ENCODE measurements at regions not wholly inside any gene's neighbourhood (a gene's known extent, or its start where the extent isn't known, plus 50 kb on each side); places are given as distances from the start of the nearest gene placed in this dataset.

- FAIRE-seq = no peak
Measured at GRCh38 chr20:39602649-39603048, 640.5 kb downstream of the DHX35 start.

GRCh38 chr20:39600871-39601270 lies 638.7 kb downstream of the DHX35 start:
- no peak for FAIRE-seq

- no peak for FAIRE-seq
Measured at GRCh38 chr20:39600156-39600555, 638.0 kb downstream of the DHX35 start.

GRCh38 chr20:39596554-39596953 lies 634.4 kb downstream of the DHX35 start:
- no peak for FAIRE-seq

- no peak for FAIRE-seq
Measured at GRCh38 chr20:39592371-39592770, 630.2 kb downstream of the DHX35 start.

GRCh38 chr20:39588148-39588757 lies 626.1 kb downstream of the DHX35 start:
- FAIRE-seq = no peak

GRCh38 chr20:39581034-39581433 lies 618.9 kb downstream of the DHX35 start:
- FAIRE-seq = no peak

- FAIRE-seq = no peak
Measured at GRCh38 chr20:39576771-39577170, 614.6 kb downstream of the DHX35 start.

GRCh38 chr20:39574061-39574460 lies 611.9 kb downstream of the DHX35 start:
- no peak for FAIRE-seq

GRCh38 chr20:39571171-39571570 lies 609.0 kb downstream of the DHX35 start:
- FAIRE-seq = no peak

GRCh38 chr20:39568109-39568508 lies 606.0 kb downstream of the DHX35 start:
- no peak for FAIRE-seq

- FAIRE-seq = no peak
Measured at GRCh38 chr20:39563349-39563748, 601.2 kb downstream of the DHX35 start.

- no peak for FAIRE-seq
Measured at GRCh38 chr20:39554341-39554740, 592.2 kb downstream of the DHX35 start.

- FAIRE-seq = no peak
Measured at GRCh38 chr20:39553120-39553519, 591.0 kb downstream of the DHX35 start.

GRCh38 chr20:39549733-39550132 lies 587.6 kb downstream of the DHX35 start:
- no peak for FAIRE-seq

GRCh38 chr20:39547546-39548408 lies 585.6 kb downstream of the DHX35 start:
- FAIRE-seq = no peak

GRCh38 chr20:39541136-39541803 lies 579.1 kb downstream of the DHX35 start:
- FAIRE-seq = no peak

GRCh38 chr20:39538317-39538716 lies 576.2 kb downstream of the DHX35 start:
- FAIRE-seq = no peak

- FAIRE-seq = no peak
Measured at GRCh38 chr20:39535301-39535700, 573.2 kb downstream of the DHX35 start.

GRCh38 chr20:39534846-39535245 lies 572.7 kb downstream of the DHX35 start:
- no peak for FAIRE-seq

GRCh38 chr20:39533858-39534257 lies 571.7 kb downstream of the DHX35 start:
- no peak for FAIRE-seq

- FAIRE-seq = no peak
Measured at GRCh38 chr20:39532205-39532604, 570.1 kb downstream of the DHX35 start.

GRCh38 chr20:39528436-39528835 lies 566.3 kb downstream of the DHX35 start:
- FAIRE-seq = no peak

GRCh38 chr20:39524371-39524911 lies 562.3 kb downstream of the DHX35 start:
- no peak for FAIRE-seq
